Suppressor macrophage (primary cell): ENCODE measurements at regions not wholly inside any gene's neighbourhood (a gene's known extent, or its start where the extent isn't known, plus 50 kb on each side); places are given as distances from the start of the nearest gene placed in this dataset.

Source experiments
- DNase-seq, 4 experiments: peaks; one replicate each; pipeline ENCODE4 v3.0.0-alpha.2; 2020 to 2022

GRCh38 chr2:120867290-120868241 is 131.9 kb downstream of the GLI2 start:
- DNase-seq = peak in 1 of 4 experiments; percentile 6

DNA sequence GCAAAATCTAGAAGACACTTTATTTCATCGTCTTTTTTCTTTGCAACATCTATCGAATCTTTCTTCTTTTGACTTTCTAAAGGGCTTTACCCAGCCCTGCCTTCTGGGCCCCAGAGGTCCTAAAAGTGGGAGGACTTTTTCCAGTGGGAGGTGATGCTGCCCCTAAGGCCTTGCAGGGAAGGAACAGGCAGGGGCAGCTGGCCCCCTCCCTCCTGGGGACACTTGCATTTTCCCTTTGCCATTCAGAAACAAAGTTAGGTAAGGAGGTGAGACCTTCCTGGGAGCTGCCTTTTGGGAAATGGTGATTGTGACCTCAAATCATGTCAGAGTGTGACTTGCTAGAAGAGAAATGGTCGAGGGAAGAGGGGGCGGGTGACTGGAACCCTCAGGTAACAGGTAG is 132.7 kb downstream of the GLI2 start:
- no peak for DNase-seq

DNA sequence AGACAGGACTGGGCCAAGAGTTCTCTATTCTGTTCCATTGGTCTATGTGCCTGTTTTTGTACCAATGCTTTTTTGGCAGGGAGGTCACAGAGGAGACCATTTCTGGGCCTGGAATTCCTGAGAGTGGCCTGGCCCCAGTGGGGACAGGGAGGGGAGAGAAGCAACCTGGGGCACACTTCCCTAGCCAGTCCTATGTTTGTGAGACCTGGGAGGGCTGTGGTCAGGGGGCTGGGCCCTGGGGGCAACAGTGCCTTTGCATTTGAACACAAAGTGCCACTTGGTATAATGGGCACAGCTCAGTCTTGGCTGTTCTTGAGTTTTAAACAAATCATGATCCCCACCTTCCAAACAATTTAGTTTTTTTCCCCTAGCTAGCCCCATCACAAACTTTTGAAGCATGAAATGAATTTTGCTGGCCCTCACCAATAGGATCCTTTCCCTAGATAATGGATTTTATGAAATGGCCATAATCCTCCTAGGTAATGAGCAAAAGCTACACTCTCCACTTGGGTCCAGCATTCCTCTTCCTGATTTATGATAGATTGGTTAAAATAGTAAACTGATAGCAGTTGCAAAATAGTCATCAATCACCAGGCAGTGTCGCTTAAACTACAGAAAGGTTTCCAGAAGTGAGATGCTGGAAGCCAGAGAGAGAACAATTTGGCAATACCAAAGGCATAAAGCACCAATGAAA is 133.5 kb downstream of the GLI2 start:
- no peak for DNase-seq

- DNase-seq = no peak
These were observed 134.2 kb downstream of the GLI2 start for GRCh38 chr2:120869730-120870466.

DNA sequence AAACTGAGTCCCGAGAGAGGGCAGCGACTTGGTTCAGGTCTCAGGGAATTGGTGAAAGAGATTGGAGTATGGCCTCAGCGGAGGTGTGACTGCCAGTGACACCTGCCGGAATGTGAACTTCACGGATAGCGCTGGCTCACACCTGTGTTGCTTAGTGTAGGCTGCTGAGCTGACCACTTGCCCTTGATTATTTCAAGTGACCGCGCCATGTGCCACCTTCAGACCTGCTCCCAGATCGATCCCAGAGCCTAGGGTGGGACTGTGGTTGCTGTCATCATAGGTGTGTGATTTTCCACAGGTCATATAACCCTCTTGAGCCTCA is 134.8 kb downstream of the GLI2 start:
- no peak for DNase-seq

DNA sequence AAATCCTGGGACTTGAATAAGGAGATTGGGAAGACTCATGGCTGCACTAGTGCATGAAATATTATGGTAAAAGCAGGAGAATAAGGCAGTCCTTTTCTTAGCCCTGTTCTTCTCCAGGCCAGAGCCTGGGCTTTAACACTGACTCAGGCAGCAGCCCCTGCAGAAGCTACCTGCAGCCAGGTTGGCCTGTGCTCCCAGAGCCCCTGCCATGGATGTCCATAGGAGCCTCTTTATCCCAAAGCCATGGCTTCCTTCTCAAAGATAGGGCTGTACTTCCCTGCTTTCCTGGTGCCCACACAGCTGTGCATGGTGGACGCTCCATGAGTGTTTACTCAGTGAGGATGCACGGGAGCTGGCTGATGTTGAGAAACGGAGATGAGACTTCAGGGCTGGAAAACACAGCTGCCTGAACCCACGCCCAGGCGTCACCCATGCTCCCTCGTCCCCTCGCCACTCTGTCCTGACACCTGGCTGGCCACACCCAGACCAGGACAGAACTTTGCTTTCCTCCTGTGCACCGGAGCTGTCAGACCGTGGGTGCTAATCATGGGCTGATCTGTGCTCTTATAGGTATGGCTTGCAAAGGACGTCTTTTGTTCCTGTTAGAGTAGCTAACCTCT is 135.5 kb downstream of the GLI2 start:
- DNase-seq = no peak

DNA sequence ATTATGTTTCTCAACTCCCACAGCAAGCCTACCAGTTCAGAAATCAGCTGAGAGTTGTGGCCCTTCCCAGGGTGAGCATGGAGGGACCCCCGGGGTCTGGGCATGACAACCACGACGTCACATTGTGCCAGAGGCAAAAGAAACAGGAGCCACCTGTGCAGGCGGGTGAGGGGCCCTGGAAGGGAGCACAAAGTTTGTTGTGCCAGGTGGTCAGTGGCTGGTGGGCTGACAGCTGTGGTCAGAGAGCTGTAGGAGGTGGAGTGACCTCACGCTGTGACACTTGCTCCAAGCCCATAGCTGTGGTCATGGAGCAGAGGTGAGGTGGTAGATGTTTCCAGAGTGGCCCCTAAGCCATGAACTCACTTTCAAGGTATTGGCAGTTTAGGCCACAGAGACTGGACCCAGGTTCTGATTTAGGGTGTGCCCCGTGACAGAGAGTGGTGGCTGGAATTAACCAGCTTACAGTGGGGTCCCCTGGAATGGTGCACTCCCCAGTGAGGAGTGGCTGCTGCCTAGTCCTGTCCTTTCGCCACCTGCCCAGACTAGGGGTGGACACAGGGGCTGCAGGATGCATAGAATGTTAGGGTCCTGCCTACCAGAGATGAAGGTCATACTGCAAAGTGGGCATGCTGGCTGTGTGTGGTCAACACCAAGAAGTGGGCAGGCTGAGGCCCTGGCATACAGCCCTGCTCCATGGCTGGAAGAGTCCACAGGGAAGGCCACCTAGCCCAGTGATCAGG is 136.4 kb downstream of the GLI2 start:
- no peak for DNase-seq

- no peak for DNase-seq
These were observed 138.6 kb downstream of the GLI2 start for GRCh38 chr2:120873958-120874887.

GRCh38 chr2:120874888-120875275 is 139.2 kb downstream of the GLI2 start:
- no peak for DNase-seq

DNA sequence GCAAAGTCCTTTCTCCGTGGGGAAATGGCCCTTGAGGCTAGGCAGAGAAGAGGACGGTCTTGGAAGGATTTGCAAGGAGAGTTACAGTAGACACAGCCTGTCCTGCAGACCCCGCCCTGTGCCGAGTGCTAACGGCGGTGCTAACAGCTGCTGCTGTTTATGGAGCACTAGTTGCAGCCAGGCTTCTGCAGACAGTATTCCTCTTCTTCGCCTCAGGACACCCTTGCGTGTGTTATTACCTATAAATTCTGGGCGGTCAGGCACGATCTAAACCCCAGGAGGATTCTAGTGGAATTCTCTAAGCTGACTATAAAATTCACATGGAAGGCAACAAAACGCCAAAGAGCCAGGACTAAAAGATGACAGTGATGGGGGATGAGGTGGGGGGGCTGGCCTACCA is 139.8 kb downstream of the GLI2 start:
- DNase-seq = no peak

GRCh38 chr2:120876526-120877280 is 141.0 kb downstream of the GLI2 start:
- no peak for DNase-seq

- DNase-seq = no peak
These were observed 141.7 kb downstream of the GLI2 start for GRCh38 chr2:120877409-120877808.

GRCh38 chr2:120878970-120879369 is 143.3 kb downstream of the GLI2 start:
- no peak for DNase-seq

GRCh38 chr2:120879431-120880295 is 144.0 kb downstream of the GLI2 start:
- no peak for DNase-seq

- DNase-seq = no peak
These were observed 144.7 kb downstream of the GLI2 start for GRCh38 chr2:120880381-120880780.

- DNase-seq = no peak
These were observed 146.5 kb downstream of the GLI2 start for GRCh38 chr2:120881981-120882788.

GRCh38 chr2:120883607-120884440 is 148.2 kb downstream of the GLI2 start:
- no peak for DNase-seq
